GM12878 (cell line): ENCODE measurements at regions not wholly inside any gene's neighbourhood (a gene's known extent, or its start where the extent isn't known, plus 50 kb on each side); places are given as distances from the start of the nearest gene placed in this dataset.

Experiments used
- ATF3 ChIP-seq: IDR thresholded peaks from 2 replicates; pipeline ENCODE4 v1.6.1; 2011; ENCODE audit warnings: low read depth, mild to moderate bottlenecking, low read length, moderate library complexity, borderline replicate concordance; ENCODE audit errors: extremely low read depth
- BMI1 ChIP-seq: fragments of 450-650 bp; IDR thresholded peaks from 2 replicates; pipeline ENCODE4 v1.6.1; 2016; ENCODE audit warnings: mild to moderate bottlenecking, moderate library complexity, borderline replicate concordance
- E4F1 ChIP-seq: fragments of 450-650 bp; IDR thresholded peaks from 2 replicates; pipeline ENCODE4 v1.6.1; 2018; ENCODE audit warnings: borderline replicate concordance, mild to moderate bottlenecking; ENCODE audit not compliant: partially characterized antibody
- EED ChIP-seq: sonication (generic); IDR thresholded peaks from 2 replicates; pipeline ENCODE4 v1.6.1; 2016; ENCODE audit warnings: antibody characterized with exemption, low read depth
- GATAD2B ChIP-seq: fragments of 450-650 bp; conservative IDR thresholded peaks from 2 replicates; pipeline ENCODE4 v1.6.1; 2017; ENCODE audit warnings: low read depth, mild to moderate bottlenecking, moderate library complexity
- JUND ChIP-seq: IDR thresholded peaks from 2 replicates; pipeline ENCODE4 v1.6.1; 2012; ENCODE audit warnings: low read depth, mild to moderate bottlenecking, low read length, improper control_type of control experiment, moderate library complexity
- LARP7 ChIP-seq: fragments of 450-650 bp; IDR thresholded peaks from 2 replicates; pipeline ENCODE4 v1.6.1; 2017; ENCODE audit warnings: mild to moderate bottlenecking
- MTA2 ChIP-seq: fragments of 450-650 bp; IDR thresholded peaks from 2 replicates; pipeline ENCODE4 v1.6.1; 2016; ENCODE audit warnings: low read depth, mild to moderate bottlenecking, moderate library complexity
- MYC ChIP-seq: IDR thresholded peaks from 2 replicates; pipeline ENCODE4 v1.6.1; 2011; ENCODE audit warnings: mild to moderate bottlenecking, low read length, moderate library complexity, inconsistent platforms; ENCODE audit not compliant: insufficient read depth, insufficient replicate concordance, insufficient read length, severe bottlenecking
- NFIC ChIP-seq: IDR thresholded peaks from 2 replicates; pipeline ENCODE4 v1.6.1; 2012; ENCODE audit warnings: low read depth, mild to moderate bottlenecking, inconsistent platforms, low read length, moderate library complexity
- RFX5 ChIP-seq: IDR thresholded peaks from 2 replicates; pipeline ENCODE4 v1.6.1; 2011; ENCODE audit warnings: low read depth, low read length, improper control_type of control experiment
- SPI1 ChIP-seq: IDR thresholded peaks from 2 replicates; pipeline ENCODE4 v1.6.1; 2011; ENCODE audit warnings: low read depth, mild to moderate bottlenecking, low read length, moderate library complexity, borderline replicate concordance; ENCODE audit not compliant: insufficient read depth
- STAT1 ChIP-seq: fragments of 450-650 bp; conservative IDR thresholded peaks from 2 replicates; pipeline ENCODE4 v1.6.1; 2014; ENCODE audit warnings: antibody characterized with exemption, mild to moderate bottlenecking
- YY1 ChIP-seq: IDR thresholded peaks from 2 replicates; pipeline ENCODE4 v1.6.1; 2011; ENCODE audit warnings: low read depth, mild to moderate bottlenecking, low read length
- ZBTB33 ChIP-seq: fragments of 450-650 bp; IDR thresholded peaks from 2 replicates; pipeline ENCODE4 v1.6.1; 2017; ENCODE audit warnings: mild to moderate bottlenecking

GRCh38 chr4:35912174-35912573 lies 332.1 kb downstream of the ARAP2 start (continued):
- no peak for TF ChIP-seq E4F1
- TF ChIP-seq ATF3 = no peak
- 0 out of 2 replicates have a peak, but pooled peaks have one; percentile 56 for TF ChIP-seq GATAD2B
- no peak for TF ChIP-seq STAT1
- peak; percentile 83; the same call in 1 of the 2 replicates for TF ChIP-seq SPI1
- peak; percentile 33; the same call in 1 of the 2 replicates for TF ChIP-seq BMI1
- no peak for TF ChIP-seq YY1
- TF ChIP-seq LARP7 = no peak
- TF ChIP-seq JUND = no peak
- no peak for TF ChIP-seq NFIC
- peak; percentile 87 for TF ChIP-seq MTA2
- TF ChIP-seq MYC = no peak
- TF ChIP-seq EED = 0 out of 2 replicates have a peak, but pooled peaks have one; percentile 19
- no peak for TF ChIP-seq RFX5
- TF ChIP-seq ZBTB33 = no peak
